Activated T-cell treated with anti-CD3 and anti-CD28 coated beads for 48 hours (primary cell): ENCODE measurements at regions not wholly inside any gene's neighbourhood (a gene's known extent, or its start where the extent isn't known, plus 50 kb on each side); places are given as distances from the start of the nearest gene placed in this dataset.

Experiments used
- DNase-seq: peaks from one replicate; pipeline ENCODE4 v3.0.0-alpha.2; 2020; ENCODE audit warnings: low read depth

DNA sequence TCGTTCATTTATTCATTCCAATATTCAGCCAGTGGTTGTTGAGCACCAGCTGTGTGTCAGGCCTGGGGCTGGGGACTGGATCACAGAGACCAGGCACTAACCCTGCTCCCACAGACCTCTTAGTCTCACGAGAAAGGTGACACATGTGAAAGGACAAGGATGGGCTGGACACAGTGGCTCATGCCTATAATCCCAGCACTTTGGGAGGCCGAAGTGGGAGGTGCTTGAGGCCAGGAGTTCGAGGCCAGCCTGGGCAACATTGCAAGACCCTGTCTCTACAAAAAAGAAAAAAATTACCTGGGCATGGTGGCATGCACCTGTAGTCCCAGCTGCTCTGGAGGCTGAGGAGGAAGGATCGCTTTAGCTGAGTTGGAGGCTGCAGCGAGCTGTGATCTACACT, 105.9 kb upstream of the SDK1 start:
- no peak for DNase-seq

DNA sequence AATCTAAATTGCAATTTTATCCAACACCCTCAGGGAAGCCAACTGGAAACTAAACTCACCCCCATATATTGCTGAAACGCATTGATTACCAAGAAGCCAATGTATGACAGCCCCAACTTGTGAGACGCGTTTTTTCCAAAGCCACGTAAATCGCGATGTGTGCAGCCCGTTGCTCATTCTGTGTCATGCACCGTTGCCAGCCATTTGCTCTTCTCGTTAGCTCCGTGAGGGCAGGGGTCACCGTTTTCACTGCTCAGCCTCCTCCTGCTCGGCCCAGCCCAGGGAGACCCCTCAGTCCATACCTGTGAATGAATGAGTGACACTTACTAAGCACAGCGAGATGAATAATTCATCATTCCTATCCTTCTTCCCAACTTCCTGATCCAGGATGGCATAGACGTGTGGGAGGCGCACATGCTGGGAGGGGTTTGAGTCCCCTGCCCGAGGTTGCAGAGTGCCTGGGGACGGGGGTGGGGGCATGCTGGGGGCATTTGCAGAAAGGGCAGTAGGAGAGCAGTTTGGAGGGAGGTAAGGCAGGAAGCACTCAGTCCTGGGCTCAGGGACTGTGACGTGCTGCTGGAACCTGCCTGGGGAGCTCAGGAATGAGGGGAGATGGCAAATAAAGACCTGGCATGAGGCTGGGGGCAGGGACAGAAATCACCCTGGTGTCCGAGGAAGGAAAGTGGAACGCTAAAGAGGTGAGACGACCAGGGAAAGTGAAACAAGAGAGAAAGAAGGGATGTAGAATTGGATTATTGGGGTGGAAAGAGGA, 104.2 kb upstream of the SDK1 start:
- DNase-seq: no peak

GRCh38 chr7:3197567-3198213, 103.4 kb upstream of the SDK1 start:
- no peak for DNase-seq

DNA sequence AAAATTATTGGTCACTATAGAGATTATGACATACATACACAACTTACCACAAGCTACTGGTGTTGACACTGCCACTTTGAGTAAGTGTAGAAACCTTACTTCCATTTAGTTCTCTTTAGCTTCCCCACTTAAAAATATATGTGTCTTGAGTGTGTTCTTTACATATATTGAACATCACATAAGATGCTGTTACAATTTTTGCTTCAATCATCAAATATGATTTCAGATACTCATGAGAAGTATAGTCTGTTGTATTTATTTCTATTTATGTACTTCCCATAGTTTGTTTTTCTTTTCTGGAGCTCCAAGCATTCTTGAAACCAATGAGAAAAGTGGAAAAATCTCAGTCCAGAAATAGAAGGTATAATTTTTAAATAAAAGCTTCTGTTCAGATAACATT, 102.7 kb upstream of the SDK1 start:
- no peak for DNase-seq

- DNase-seq: peak; percentile 12
Measured at GRCh38 chr7:3200504-3200903, 100.5 kb upstream of the SDK1 start.

DNA sequence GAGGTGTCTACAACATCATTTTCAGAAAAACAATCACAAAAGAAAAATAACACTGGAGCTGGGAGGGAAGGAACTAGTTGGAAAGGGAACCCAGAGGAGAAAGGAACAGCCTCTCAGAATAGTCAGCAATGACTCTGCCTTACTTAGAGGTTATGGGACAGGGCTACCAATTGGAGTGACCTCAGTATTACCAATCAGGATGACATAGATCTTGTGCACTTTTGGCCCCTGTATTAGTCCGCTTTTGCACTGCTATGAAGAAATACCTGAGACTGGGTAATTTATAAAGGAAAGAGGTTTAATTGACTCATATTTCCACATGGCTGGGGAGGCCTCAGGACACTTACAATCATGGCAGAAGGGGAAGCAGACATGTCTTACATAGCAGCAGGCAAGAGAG, 99.7 kb upstream of the SDK1 start:
- no peak for DNase-seq

DNA sequence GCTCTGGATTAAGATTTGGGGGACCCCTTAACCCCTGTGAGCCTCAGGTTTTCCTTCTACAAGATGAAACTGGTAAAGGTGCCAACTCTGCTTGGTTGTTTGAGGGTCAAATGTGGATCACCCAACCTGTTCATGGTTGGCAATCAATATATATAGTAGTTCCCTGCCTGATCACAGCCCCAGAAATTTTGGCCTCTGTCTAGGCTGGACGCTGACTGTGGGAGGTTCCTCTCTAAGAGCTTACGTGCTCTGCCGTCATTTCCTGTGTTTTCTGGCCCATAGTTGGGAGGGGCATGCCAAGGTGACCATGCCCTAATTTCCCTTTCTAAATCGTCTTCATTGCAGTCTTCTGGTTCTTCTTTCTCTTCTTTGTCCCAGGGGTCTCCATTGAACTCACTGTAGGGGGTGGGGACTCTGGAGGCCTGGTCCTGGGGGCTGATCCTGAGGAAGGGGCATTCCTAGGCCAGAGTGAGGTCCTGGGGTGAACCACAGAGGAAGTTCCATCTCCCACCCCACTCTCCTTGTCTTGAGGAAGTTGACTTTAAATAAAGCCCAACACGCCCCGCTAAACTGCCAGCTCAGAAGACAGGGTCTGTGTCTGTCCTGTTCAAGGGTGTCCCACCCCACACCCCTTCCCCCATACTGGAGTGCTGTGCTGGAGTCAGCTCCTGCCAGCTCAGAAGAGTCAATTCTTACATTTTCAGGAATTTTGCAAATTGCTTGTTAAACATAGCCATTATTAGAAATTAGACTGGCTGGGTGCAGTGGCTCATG, 98.9 kb upstream of the SDK1 start:
- no peak for DNase-seq

DNA sequence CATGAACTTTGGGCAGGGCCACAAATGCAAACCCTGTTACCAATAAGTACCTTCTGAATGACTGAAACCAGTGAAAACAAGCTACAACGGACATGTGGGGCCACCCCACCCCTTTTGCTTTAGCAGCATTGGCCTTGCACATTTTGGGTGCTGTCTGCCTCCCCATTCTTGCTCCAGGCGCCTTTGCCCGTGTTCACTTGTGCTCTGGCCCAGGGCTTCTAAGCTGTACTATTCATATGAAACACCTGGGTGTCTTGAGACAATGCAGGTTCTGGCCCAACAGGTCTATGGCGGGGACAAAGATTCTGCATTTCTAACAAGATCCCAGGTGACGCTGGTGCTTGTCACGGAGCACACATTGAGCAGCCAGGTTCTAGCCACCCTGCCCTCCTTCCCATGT, 96.5 kb upstream of the SDK1 start:
- DNase-seq: no peak

GRCh38 chr7:3206101-3206500, 95.0 kb upstream of the SDK1 start:
- no peak for DNase-seq

- no peak for DNase-seq
Measured at GRCh38 chr7:3206771-3207191, 94.3 kb upstream of the SDK1 start.

DNA sequence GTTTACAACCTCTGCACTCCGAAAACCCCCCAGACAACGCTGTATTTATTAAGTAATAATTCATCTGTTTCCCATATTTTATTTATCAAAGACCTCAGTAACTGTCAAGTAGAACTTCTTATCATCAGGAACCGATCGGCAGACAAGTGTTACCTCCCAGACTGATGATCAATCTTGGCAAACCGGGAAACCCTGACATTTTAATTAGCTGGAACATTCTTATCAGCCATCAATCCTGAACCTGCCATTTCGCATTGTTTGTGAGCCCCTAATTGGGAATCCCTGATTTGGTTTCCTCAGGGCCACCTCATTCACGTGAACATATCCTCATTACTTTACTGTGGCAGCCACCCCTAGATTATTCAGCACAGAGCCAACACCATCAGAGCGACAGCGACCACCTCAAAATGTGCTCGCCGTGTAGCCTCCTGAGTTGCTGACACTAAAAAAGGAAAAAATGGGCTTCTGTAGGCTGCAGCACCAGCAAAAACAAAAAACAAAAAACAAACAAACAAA, 93.6 kb upstream of the SDK1 start:
- no peak for DNase-seq

- no peak for DNase-seq
Measured at GRCh38 chr7:3210531-3210930, 90.5 kb upstream of the SDK1 start.

DNA sequence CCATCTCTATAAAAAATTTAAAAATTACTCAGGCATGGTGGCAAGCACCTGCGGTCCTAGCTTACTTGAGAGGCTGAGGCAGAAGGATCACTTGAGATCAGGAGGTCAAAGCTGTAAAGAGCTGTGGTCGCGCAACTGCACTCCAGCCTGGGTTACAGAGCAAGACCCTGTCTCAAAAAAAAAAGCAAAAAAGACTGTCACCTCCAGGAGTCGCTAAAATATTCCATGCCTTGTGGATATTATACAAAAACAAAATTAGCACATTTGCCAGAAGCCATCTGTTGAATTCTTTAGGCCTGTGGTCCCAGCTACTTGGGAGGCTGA, 87.0 kb upstream of the SDK1 start:
- DNase-seq: no peak

GRCh38 chr7:3215624-3216585, 85.1 kb upstream of the SDK1 start:
- no peak for DNase-seq

DNA sequence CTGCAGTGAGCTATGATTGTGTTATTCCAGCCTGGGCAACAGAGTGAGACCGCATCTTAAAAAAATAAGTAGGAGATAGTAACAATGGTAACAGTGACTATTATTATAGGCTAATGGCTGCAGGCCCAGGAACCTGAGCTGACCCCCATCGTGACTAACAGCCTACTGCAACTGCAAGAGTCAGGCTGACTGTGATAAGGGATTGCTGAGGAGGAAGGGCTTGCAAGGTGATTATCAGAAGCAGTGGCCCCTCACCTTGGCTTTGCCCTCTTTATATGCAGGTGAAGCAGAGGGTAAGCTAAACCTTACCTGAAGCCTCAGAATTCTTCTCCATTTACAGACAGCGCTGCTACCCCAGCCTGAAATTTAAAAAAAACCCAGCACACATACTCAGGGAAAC, 83.9 kb upstream of the SDK1 start:
- no peak for DNase-seq

DNA sequence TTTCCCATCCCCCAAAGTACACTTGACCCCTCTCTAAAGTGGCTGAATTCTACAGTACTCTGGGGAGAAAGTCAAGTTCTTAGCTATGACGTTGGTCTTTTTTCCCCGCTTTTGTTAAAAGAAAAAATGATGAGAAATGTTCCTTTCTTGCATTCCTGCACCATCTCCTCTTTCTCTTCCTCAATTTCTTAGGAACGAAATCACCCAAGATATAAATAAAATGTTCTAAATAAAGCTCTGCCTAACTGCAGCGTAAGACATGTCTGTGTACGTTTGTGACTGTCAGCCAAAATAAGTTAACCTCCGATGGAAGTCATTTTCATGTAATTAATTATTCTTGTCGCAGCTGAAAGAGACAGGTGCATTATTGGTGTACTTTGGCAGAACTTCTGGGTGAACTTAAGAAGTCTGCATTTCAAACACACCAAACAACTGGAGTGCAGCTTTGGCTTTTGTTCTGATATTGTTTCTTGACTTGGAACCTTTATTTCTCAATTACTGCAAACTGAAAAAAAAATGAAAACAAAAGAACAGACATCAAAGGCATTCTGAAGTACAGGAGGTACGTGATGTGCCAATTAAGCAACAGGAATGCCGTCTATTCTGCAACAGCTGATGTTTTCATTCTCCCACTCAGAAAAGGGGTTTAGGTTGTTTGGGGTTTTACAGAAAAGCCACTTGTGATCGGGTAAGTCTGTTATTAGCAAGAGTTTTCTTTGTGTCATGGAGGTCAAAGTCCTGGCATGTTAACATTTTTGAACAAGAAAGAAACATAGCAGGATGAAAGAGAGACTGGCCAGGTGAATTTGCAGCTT, 82.4 kb upstream of the SDK1 start:
- DNase-seq: no peak

GRCh38 chr7:3229904-3230470, 71.1 kb upstream of the SDK1 start:
- no peak for DNase-seq

DNA sequence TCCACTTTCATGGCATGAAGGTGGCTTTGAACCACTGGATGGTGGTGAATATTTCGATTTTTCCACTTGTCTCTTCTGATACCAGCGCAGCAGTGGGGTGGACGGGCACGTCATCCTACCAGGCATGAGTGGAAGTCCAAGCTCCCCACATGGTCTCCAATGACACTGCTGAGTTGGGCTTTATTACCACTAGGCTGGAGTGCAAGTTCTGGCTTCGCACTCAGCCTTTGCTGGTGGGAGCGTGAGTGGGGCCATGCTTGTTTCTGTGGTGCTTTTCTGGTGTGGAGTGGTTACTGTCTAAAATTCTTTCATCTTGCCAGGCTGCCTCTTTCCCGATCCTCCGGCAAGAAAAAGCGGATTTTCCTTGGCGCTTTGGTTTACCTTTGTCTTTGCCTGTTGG, 70.1 kb upstream of the SDK1 start:
- no peak for DNase-seq

DNA sequence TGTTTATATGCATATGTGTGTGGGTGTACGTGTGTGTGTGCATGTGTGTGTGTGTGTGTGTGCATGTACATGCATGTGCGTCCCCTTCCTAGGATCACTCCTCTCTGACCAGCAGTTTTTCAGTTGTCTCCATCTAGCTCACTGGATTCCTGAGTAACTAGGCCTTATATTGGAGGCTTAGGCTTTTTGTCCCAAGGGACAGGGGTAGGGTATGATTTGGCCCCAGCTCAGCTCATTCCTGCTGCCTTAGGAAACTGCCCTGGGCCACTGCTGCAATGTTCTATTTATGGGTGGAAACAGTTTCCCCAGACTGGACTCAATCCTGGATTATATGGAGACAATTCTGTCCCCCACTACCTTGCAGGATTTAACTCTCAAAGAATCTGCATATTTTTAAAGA, 68.8 kb upstream of the SDK1 start:
- DNase-seq: no peak

DNA sequence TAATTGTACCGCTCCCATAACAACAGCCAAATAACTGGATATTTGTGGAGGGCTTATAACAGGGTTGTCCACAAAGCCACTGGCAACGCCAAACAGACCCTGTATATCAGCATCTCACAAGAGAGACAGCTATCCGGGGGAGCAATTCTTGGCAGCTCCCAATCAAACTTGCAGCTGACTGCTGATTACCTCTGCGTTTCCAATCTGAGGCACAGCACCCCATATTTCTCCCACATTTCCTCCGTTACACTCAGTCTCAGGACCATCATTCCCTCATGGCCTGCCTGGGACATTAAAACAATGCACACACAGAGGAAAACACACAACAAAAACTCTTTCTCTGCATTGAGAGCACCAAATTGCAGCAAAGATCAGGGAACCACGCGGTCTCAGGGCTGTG, 67.8 kb upstream of the SDK1 start:
- no peak for DNase-seq

- no peak for DNase-seq
Measured at GRCh38 chr7:3234051-3234450, 67.0 kb upstream of the SDK1 start.
